Lower leg skin (tissue), 3 donors: ENCODE measurements at regions not wholly inside any gene's neighbourhood (a gene's known extent, or its start where the extent isn't known, plus 50 kb on each side); places are given as distances from the start of the nearest gene placed in this dataset.

Source experiments
- POLR2A ChIP-seq, 2 donors: fragments of 450-650 bp; IDR thresholded peaks; one replicate each; pipeline ENCODE4 v1.6.1; 2016 to 2017; ENCODE audit warnings: antibody characterized with exemption in 2 of 2, mild to moderate bottlenecking in 1 of 2, moderate library complexity in 1 of 2
- TF ChIP-seq, protein P1 (sequence below), 3 donors: fragments of 450-650 bp; IDR thresholded peaks; one replicate each; pipeline ENCODE4 v1.5.1; 2016; ENCODE audit warnings: antibody characterized with exemption in 3 of 3, mild to moderate bottlenecking in 3 of 3, moderate library complexity in 2 of 3

- no peak for TF ChIP-seq POLR2A (IDR thresholded peaks at IDR 0.05)
- TF ChIP-seq, protein P1, sequence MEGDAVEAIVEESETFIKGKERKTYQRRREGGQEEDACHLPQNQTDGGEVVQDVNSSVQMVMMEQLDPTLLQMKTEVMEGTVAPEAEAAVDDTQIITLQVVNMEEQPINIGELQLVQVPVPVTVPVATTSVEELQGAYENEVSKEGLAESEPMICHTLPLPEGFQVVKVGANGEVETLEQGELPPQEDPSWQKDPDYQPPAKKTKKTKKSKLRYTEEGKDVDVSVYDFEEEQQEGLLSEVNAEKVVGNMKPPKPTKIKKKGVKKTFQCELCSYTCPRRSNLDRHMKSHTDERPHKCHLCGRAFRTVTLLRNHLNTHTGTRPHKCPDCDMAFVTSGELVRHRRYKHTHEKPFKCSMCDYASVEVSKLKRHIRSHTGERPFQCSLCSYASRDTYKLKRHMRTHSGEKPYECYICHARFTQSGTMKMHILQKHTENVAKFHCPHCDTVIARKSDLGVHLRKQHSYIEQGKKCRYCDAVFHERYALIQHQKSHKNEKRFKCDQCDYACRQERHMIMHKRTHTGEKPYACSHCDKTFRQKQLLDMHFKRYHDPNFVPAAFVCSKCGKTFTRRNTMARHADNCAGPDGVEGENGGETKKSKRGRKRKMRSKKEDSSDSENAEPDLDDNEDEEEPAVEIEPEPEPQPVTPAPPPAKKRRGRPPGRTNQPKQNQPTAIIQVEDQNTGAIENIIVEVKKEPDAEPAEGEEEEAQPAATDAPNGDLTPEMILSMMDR (IDR thresholded peaks at IDR 0.05): no peak
Observed at GRCh38 chr9:11868795-11869194, 824.4 kb upstream of the TYRP1 start.
